Choroid plexus epithelial cell (primary cell): ENCODE measurements at regions not wholly inside any gene's neighbourhood (a gene's known extent, or its start where the extent isn't known, plus 50 kb on each side); places are given as distances from the start of the nearest gene placed in this dataset.
A peak's percentile ranks its signal among the peaks of the same experiment; 100 is the strongest.

Experiments
- DNase-seq: peaks from one replicate; pipeline ENCODE4 v3.0.0-alpha.2; 2010; ENCODE audit warnings: low read depth
- H3K4me3 ChIP-seq: 2 replicates; pipeline ENCODE4 v1.5.1; 2011; ENCODE audit warnings: low read depth, mild to moderate bottlenecking, control low read depth, low read length, moderate library complexity
- CTCF ChIP-seq: conservative IDR thresholded peaks from 2 replicates; pipeline ENCODE4 v1.5.1; 2011; ENCODE audit warnings: low read depth, mild to moderate bottlenecking, control low read depth, inconsistent platforms, low read length, moderate library complexity

GRCh38 chr9:82518868-82519267 lies 530.3 kb downstream of the SPATA31D1 start:
- DNase-seq = no peak
- H3K4me3 ChIP-seq = no peak overlapping the region
- TF ChIP-seq CTCF = no peak

GRCh38 chr9:82519332-82519731 lies 530.8 kb downstream of the SPATA31D1 start:
- TF ChIP-seq CTCF = no peak
- DNase-seq = no peak
- no peak overlapping the region for H3K4me3 ChIP-seq

- DNase-seq = no peak
- no peak for TF ChIP-seq CTCF
- no peak overlapping the region for H3K4me3 ChIP-seq
Measured at GRCh38 chr9:82524407-82524806, 535.8 kb downstream of the SPATA31D1 start.

- no peak for DNase-seq
- no peak for TF ChIP-seq CTCF
- no peak overlapping the region for H3K4me3 ChIP-seq
Measured at GRCh38 chr9:82526577-82526976, 536.4 kb downstream of the RASEF start.

GRCh38 chr9:82531795-82532194 lies 531.1 kb downstream of the RASEF start:
- peak; percentile 38 for DNase-seq
- TF ChIP-seq CTCF = no peak
- no peak overlapping the region for H3K4me3 ChIP-seq

- no peak overlapping the region for H3K4me3 ChIP-seq
- TF ChIP-seq CTCF = peak; percentile 13
- peak; percentile 12 for DNase-seq
Measured at GRCh38 chr9:82532504-82533180, 530.3 kb downstream of the RASEF start.

- DNase-seq = peak; percentile 27
- no peak overlapping the region for H3K4me3 ChIP-seq
- TF ChIP-seq CTCF = no peak
Measured at GRCh38 chr9:82535432-82535998, 527.4 kb downstream of the RASEF start.
